ENCODE measurements at regions not wholly inside any gene's neighbourhood (a gene's known extent, or its start where the extent isn't known, plus 50 kb on each side); places are given as distances from the start of the nearest gene placed in this dataset.

DNA sequence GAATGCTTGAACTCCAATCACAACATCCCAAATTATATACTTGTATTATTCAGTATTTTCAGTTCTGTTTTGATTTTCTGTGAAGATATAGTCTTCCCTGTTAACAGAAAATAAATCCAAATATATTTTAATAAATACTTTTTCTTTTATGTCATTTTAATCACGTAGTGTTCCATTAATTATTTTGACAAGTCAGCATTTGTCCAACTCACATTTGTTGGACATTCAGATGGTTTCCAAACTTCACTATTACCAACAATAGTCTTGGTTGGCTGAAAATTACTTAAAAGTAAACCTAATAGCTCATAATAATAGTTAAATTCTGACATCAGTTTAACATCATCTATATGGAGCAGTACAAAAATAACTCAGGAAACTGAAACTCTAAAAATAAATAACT lies 60.7 kb upstream of the SPANXD start:
- DNase-seq: no peak

DNA sequence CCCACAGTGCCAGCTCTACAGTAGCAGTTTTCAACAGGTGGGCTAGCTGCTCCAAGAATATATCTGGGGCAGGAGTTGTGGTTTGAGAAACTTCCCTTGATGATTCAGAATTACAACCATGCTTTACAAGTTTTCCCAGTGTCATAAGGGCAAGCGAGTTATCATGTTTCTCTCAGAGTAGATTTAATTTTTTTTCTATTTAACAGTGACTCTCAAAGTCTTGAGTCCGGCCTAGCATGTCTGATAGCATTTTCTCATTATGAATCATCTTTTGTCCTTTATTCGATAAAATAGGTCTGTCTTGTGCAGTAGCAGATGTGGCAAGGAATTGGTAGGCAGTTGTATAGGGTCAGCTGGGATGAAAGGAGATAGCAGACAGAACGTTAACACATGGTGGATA lies 62.2 kb upstream of the SPANXD start:
- peak in 1 of 2 experiments; percentile 33 for DNase-seq

DNA sequence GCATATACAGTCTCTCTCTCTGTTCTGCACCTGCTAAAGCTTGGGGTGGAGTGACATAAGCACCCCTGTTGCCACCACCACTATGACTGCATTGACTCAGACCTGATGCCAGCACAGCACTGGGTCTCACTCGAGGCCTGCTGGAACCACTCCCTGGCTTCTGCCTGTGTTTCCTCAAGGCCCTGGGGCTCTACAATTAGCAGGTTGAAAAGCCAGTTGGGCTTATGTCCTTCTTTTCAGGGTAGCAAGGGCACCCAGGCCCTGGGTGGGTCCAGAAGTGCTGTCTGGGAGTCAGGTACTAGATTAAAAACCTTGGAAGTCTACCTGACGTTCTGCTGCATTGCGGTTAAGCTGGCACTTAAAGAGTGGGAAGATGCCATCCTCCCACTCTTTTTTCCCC lies 50.5 kb upstream of the MAGEC3 start:
- no peak for DNase-seq

Data from SW 1271 (cell line).